Endothelial cell of umbilical vein (primary cell): ENCODE measurements at regions not wholly inside any gene's neighbourhood (a gene's known extent, or its start where the extent isn't known, plus 50 kb on each side); places are given as distances from the start of the nearest gene placed in this dataset.

Source experiments
- BruUV-seq: library from RNA; stranded (reverse); fragments of 400-500 nt; replicated peaks from 2 replicates; lab custom pipeline; 2021; lab: Mats Ljungman, UMichigan
- CTCF ChIA-PET: fragments of 300-600, 350-600 bp; sonication (Branson Sonifier 250); formaldehyde crosslinking; loops from one replicate; lab custom pipeline; 2021; ENCODE audit warnings: antibody characterized with exemption, inconsistent platforms; lab: Charles Lee
- POLR2A ChIA-PET: fragments of 300-600, 350-600 bp; sonication (Branson Sonifier 250); formaldehyde crosslinking; loops from one replicate; lab custom pipeline; 2021; ENCODE audit warnings: antibody characterized with exemption, inconsistent platforms; lab: Charles Lee
- DNase-seq: peaks from one replicate; pipeline ENCODE4 v3.0.0-alpha.2; 2011; ENCODE audit warnings: low read depth, low spot score
- FAIRE-seq: peaks from 2 replicates; lab custom pipeline; 2011; peaks lifted over from hg19 to GRCh38; lab: Jason Lieb, UNC
- H2AFZ ChIP-seq: 2 replicates; pipeline ENCODE4 v1.6.0; 2012; ENCODE audit warnings: low read depth, low read length, control low read depth, inconsistent platforms
- H3K27ac ChIP-seq: 2 replicates; pipeline ENCODE4 v1.5.1; 2011; ENCODE audit warnings: low read depth, mild to moderate bottlenecking, control low read depth, low read length, moderate library complexity; ENCODE audit not compliant: insufficient read depth
- H3K27me3 ChIP-seq, 2 experiments: 2 replicates each; pipeline versions ENCODE4 v1.6.0 to v1.6.1; 2011; ENCODE audit warnings: low read length in 2 of 2, mixed read lengths in 1 of 2; ENCODE audit not compliant: control insufficient read depth in 2 of 2, insufficient read depth in 2 of 2
- H3K36me3 ChIP-seq, 2 experiments: 2 replicates in 1 of 2; 3 replicates in 1 of 2; pipeline ENCODE4 v1.5.1; 2011; ENCODE audit warnings: low read length in 2 of 2, mild to moderate bottlenecking in 1 of 2, moderate library complexity in 1 of 2; ENCODE audit not compliant: control insufficient read depth in 2 of 2, insufficient read depth in 2 of 2; ENCODE audit errors: extremely low read depth in 1 of 2
- H3K4me1 ChIP-seq: 3 replicates; pipeline ENCODE4 v1.5.1; 2011; ENCODE audit warnings: mild to moderate bottlenecking, low read length; ENCODE audit not compliant: control insufficient read depth, insufficient read depth; ENCODE audit errors: extremely low read depth
- H3K4me2 ChIP-seq: 2 replicates; pipeline ENCODE4 v1.6.1; 2011; ENCODE audit warnings: low read length, control low read depth, mixed read lengths; ENCODE audit not compliant: insufficient read depth
- H3K4me3 ChIP-seq, 3 experiments: fragments of 200-600 bp in 1 of 3; sonication (generic), shearing (Covaris generic) in 1 of 3; replicated peaks in 1 of 3; 2 replicates each; pipeline ENCODE4 v1.5.1; 2011 to 2016; ENCODE audit warnings: control low read depth in 3 of 3, low read length in 3 of 3, mild to moderate bottlenecking in 2 of 3, inconsistent platforms in 1 of 3, low read depth in 1 of 3, moderate library complexity in 1 of 3; ENCODE audit not compliant: insufficient read depth in 1 of 3
- H3K79me2 ChIP-seq: 2 replicates; pipeline ENCODE4 v1.6.0; 2012; ENCODE audit warnings: low read length, inconsistent platforms; ENCODE audit not compliant: control insufficient read depth, insufficient read depth
- H3K9ac ChIP-seq: replicated peaks from 2 replicates; pipeline ENCODE3; 2011; ENCODE audit warnings: low read length, control low read depth; ENCODE audit not compliant: insufficient read depth; ENCODE audit errors: extremely low read depth
- H3K9me1 ChIP-seq: replicated peaks from 3 replicates; pipeline ENCODE4 v1.6.0; 2011; ENCODE audit warnings: mild to moderate bottlenecking, low read length; ENCODE audit not compliant: control insufficient read depth, insufficient read depth; ENCODE audit errors: extremely low read depth
- H3K9me3 ChIP-seq: replicated peaks from 2 replicates; pipeline ENCODE4 v1.5.1; 2012; ENCODE audit warnings: low read length, inconsistent platforms; ENCODE audit not compliant: control insufficient read depth, insufficient read depth
- H4K20me1 ChIP-seq: replicated peaks from 2 replicates; pipeline ENCODE3; 2011; ENCODE audit warnings: mild to moderate bottlenecking, low read length; ENCODE audit not compliant: control insufficient read depth, insufficient read depth; ENCODE audit errors: extremely low read depth
- FOS ChIP-seq: IDR thresholded peaks from 2 replicates; pipeline ENCODE4 v1.6.1; 2011; ENCODE audit warnings: mild to moderate bottlenecking, low read length, moderate library complexity, borderline replicate concordance; ENCODE audit not compliant: insufficient read depth
- GATA2 ChIP-seq: IDR thresholded peaks from 2 replicates; pipeline ENCODE4 v1.7.0; 2011; ENCODE audit warnings: low read depth, mild to moderate bottlenecking, moderate library complexity, mixed read lengths, low read length; ENCODE audit not compliant: insufficient read length, insufficient read depth
- MAX ChIP-seq: IDR thresholded peaks from 2 replicates; pipeline ENCODE4 v1.6.1; 2011; ENCODE audit not compliant: insufficient read depth, insufficient read length
- POLR2AphosphoS5 ChIP-seq: IDR thresholded peaks from 2 replicates; pipeline ENCODE4 v1.6.1; 2012; ENCODE audit warnings: low read depth, mild to moderate bottlenecking, control low read depth, low read length, moderate library complexity; ENCODE audit not compliant: insufficient read depth
- dilution Hi-C: fragments of 300-500 bp; cut with MboI; formaldehyde crosslinking; loops from one replicate; pipeline ENCODE4 v1.15.0; 2019; ENCODE audit warnings: low sequenced_read_pairs; ENCODE audit not compliant: extremely low pct_ligation_motif_present
- intact Hi-C: fragments of 100-400 bp; cut with micrococcal nuclease; formaldehyde crosslinking; loops from one replicate; pipeline ENCODE4 v1.10.0; 2022

GRCh38 chr7:67599331-67600062 is 602.9 kb downstream of the TYW1 start:
- Histone ChIP-seq H3K4me1 (no peaks in the 10 kb centered on the region), H3K27ac (no peak overlapping the region), H3K9ac (no peak overlapping the region), H2AFZ (no peak overlapping the region), H3K27me3 (no peaks in the 10 kb centered on the region), H3K36me3 (no peaks in the 10 kb centered on the region), H3K9me1 (no peaks in the 10 kb centered on the region), H3K9me3 (peaks cover 10% of the 10 kb centered on the region), H3K4me3 (no peak overlapping the region), H3K4me2 (no peak overlapping the region), H4K20me1 (no peaks in the 10 kb centered on the region), H3K79me2 (no peaks in the 10 kb centered on the region)
- ChIA-PET POLR2A (no interaction called here), CTCF (no interaction called here)
- no peak for TF ChIP-seq FOS
- BruUV-seq, result no TSS peak
- dilution Hi-C loops (no loop called here), intact Hi-C loops (no loop called here)
- DNase-seq (no peak), FAIRE-seq (no peak)

- FAIRE-seq, result no peak
- CTCF ChIA-PET, result no interaction called here
- no TSS peak for BruUV-seq
- H3K9ac ChIP-seq, result no peak overlapping the region
- H3K79me2 ChIP-seq, result no peaks in the 10 kb centered on the region
- H3K9me3 ChIP-seq, result peaks cover 13% of the 10 kb centered on the region
- TF ChIP-seq MAX, result no peak
- TF ChIP-seq FOS, result no peak
- TF ChIP-seq POLR2AphosphoS5, result no peak
- TF ChIP-seq GATA2, result no peak
- H3K27ac ChIP-seq, result no peak overlapping the region
- H3K27me3 ChIP-seq, result no peaks in the 10 kb centered on the region
- H3K4me2 ChIP-seq, result no peak overlapping the region
- H3K4me1 ChIP-seq, result no peaks in the 10 kb centered on the region
- POLR2A ChIA-PET, result no interaction called here
- intact Hi-C loops, result no loop called here
- H4K20me1 ChIP-seq, result no peaks in the 10 kb centered on the region
- dilution Hi-C loops, result no loop called here
- H3K9me1 ChIP-seq, result no peaks in the 10 kb centered on the region
- DNase-seq, result no peak
- no peak overlapping the region for H2AFZ ChIP-seq
- no peaks in the 10 kb centered on the region for H3K36me3 ChIP-seq
- H3K4me3 ChIP-seq, result no peak overlapping the region
Measured at GRCh38 chr7:67602246-67602887, 605.7 kb downstream of the TYW1 start.
